K562 (cell line): ENCODE measurements at regions not wholly inside any gene's neighbourhood (a gene's known extent, or its start where the extent isn't known, plus 50 kb on each side); places are given as distances from the start of the nearest gene placed in this dataset.

Experiments
- ATAC-seq: fragments of 200-7000 bp; cut with Tn5 transposase; 3 replicates; pipeline ENCODE4 v1.9.1; 2020; ENCODE audit warnings: moderate library complexity
- BruUV-seq: library from RNA; stranded (reverse); fragments of 400-500 nt; replicated peaks from 2 replicates; lab custom pipeline; 2021; lab: Mats Ljungman, UMichigan
- CTCF ChIA-PET: fragments of 300-600 bp; formaldehyde crosslinking; extraction: SDS; loops from one replicate; lab custom pipeline; 2021; ENCODE audit warnings: low intra/inter-chr PET ratio; lab: Yijun Ruan, JAX
- POLR2A ChIA-PET: fragments of 300-600, 350-650 bp; sonication (Branson Sonifier 250); formaldehyde crosslinking; extraction: SDS; loops from one replicate; lab custom pipeline; 2021; ENCODE audit warnings: antibody characterized with exemption, inconsistent platforms; lab: Yijun Ruan, JAX
- DNase-seq, 4 experiments: peaks; one replicate each; pipeline versions ENCODE4 v3.0.0 to v3.0.0-alpha.2; 2011 to 2018; ENCODE audit warnings: low spot score in 3 of 4, mixed read lengths in 3 of 4; ENCODE audit errors: extremely low read depth in 1 of 4
- FAIRE-seq: peaks from 2 replicates; lab custom pipeline; 2011; peaks lifted over from hg19 to GRCh38; lab: Jason Lieb, UNC
- H2AFZ ChIP-seq: 2 replicates; pipeline ENCODE4 v1.6.0; 2011; ENCODE audit warnings: low read depth, low read length, control low read depth, inconsistent platforms
- H3K27ac ChIP-seq: fragments of 200-600 bp; 3 replicates; pipeline ENCODE4 v1.8.0; 2011; ENCODE audit warnings: low read depth, mild to moderate bottlenecking, control low read depth, inconsistent platforms, low read length, moderate library complexity, mixed read lengths; ENCODE audit errors: extremely low read depth
- H3K27me3 ChIP-seq, 2 experiments: fragments of 300-600 bp in 1 of 2; 2 replicates in 1 of 2; 3 replicates in 1 of 2; pipeline versions ENCODE4 v1.6.0 to v1.8.0; 2011; ENCODE audit warnings: inconsistent platforms in 2 of 2, low read length in 2 of 2, mild to moderate bottlenecking in 1 of 2, mixed read lengths in 1 of 2, moderate library complexity in 1 of 2; ENCODE audit not compliant: control insufficient read depth in 2 of 2, insufficient read depth in 2 of 2
- H3K36me3 ChIP-seq: fragments of 300-600 bp; 3 replicates; pipeline ENCODE4 v1.8.0; 2011; ENCODE audit warnings: mild to moderate bottlenecking, low read length, inconsistent platforms; ENCODE audit not compliant: control insufficient read depth, insufficient read depth
- H3K4me1 ChIP-seq, 2 experiments: fragments of 200-600 bp in 1 of 2; replicated peaks in 1 of 2; 2 replicates in 1 of 2; 3 replicates in 1 of 2; pipeline versions ENCODE4 v1.5.1 to v1.8.0; 2011; ENCODE audit warnings: inconsistent platforms in 2 of 2, low read length in 2 of 2, mild to moderate bottlenecking in 1 of 2, mixed read lengths in 1 of 2, moderate library complexity in 1 of 2; ENCODE audit not compliant: control insufficient read depth in 2 of 2, insufficient read depth in 2 of 2
- H3K4me2 ChIP-seq: 2 replicates; pipeline ENCODE4 v1.6.1; 2011; ENCODE audit warnings: low read length, control low read depth, inconsistent platforms, mixed read lengths; ENCODE audit not compliant: insufficient read depth
- H3K4me3 ChIP-seq: fragments of 200-600 bp; sonication (generic), shearing (Covaris generic); 2 replicates; pipeline ENCODE4 v1.5.1; 2016; ENCODE audit warnings: control low read depth, inconsistent platforms
- H3K79me2 ChIP-seq: fragments of 200-600 bp; 3 replicates; pipeline ENCODE4 v1.8.0; 2011; ENCODE audit warnings: low read length, inconsistent platforms; ENCODE audit not compliant: control insufficient read depth, insufficient read depth
- H3K9ac ChIP-seq, 2 experiments: 2 replicates each; pipeline versions ENCODE4 v1.6.0 to v1.6.1; 2011; ENCODE audit warnings: low read depth in 2 of 2, low read length in 2 of 2, control low read depth in 1 of 2, inconsistent platforms in 1 of 2, mild to moderate bottlenecking in 1 of 2, mixed read lengths in 1 of 2; ENCODE audit not compliant: insufficient read depth in 1 of 2
- H3K9me1 ChIP-seq: one replicate; pipeline ENCODE4 v1.6.0; 2011; ENCODE audit warnings: inconsistent platforms, mild to moderate bottlenecking, low read length, moderate library complexity; ENCODE audit not compliant: control insufficient read depth, insufficient read depth
- H3K9me3 ChIP-seq: replicated peaks from 2 replicates; pipeline ENCODE4 v1.5.1; 2011; ENCODE audit warnings: low read depth, low read length, inconsistent platforms; ENCODE audit not compliant: control insufficient read depth, insufficient read depth
- H4K20me1 ChIP-seq: replicated peaks from 2 replicates; pipeline ENCODE4 v1.6.1; 2011; ENCODE audit warnings: low read length, inconsistent platforms, mixed read lengths; ENCODE audit not compliant: control insufficient read depth, insufficient read depth
- CBX1 ChIP-seq: sonication (generic); IDR thresholded peaks from 2 replicates; pipeline ENCODE4 v1.6.1; 2016; ENCODE audit warnings: antibody characterized with exemption, low read depth, mild to moderate bottlenecking
- DIDO1 ChIP-seq: fragments of 450-650 bp; IDR thresholded peaks from 2 replicates; pipeline ENCODE4 v1.6.1; 2016; ENCODE audit warnings: low read depth, missing biosample characterization, missing genetic modification characterization
- FOXJ2 ChIP-seq: fragments of 200-800 bp; sonication (Bioruptor generic); IDR thresholded peaks from 2 replicates; pipeline ENCODE4 v1.6.1; 2016; ENCODE audit warnings: missing genetic modification characterization, missing compliant biosample characterization
- KLF13 ChIP-seq: fragments of 450-650 bp; IDR thresholded peaks from 2 replicates; pipeline ENCODE4 v1.6.1; 2016; ENCODE audit warnings: missing genetic modification characterization, low read depth, mild to moderate bottlenecking, missing compliant biosample characterization, moderate library complexity, borderline replicate concordance
- PHB2 ChIP-seq: fragments of 450-650 bp; IDR thresholded peaks from 2 replicates; pipeline ENCODE4 v1.6.1; 2017; ENCODE audit warnings: low read depth
- ZNF174 ChIP-seq: fragments of 250-450 bp; sonication (Bioruptor Pico); IDR thresholded peaks from 2 replicates; pipeline ENCODE4 v1.4.0; 2020; ENCODE audit warnings: mild to moderate bottlenecking
- whole genome bisulfite sequencing: fragments of 100-300 bp; shearing (Covaris generic); methylation state at CpG from one replicate; pipeline ENCODE4 v1.1.6; 2016; ENCODE audit warnings: low coverage, mixed read lengths; ENCODE audit not compliant: insufficient coverage; ENCODE audit errors: missing lambda C conversion rate; 5-methylcytosine and 5-hydroxymethylcytosine counted together
- in situ Hi-C: fragments of 300-500 bp; cut with MboI; formaldehyde crosslinking; loops from 4 replicates; pipeline ENCODE4 v1.15.0; 2018; ENCODE audit warnings: inconsistent platforms, mixed read lengths
- intact Hi-C: fragments of 100-400 bp; cut with micrococcal nuclease; formaldehyde crosslinking; loops from 2 replicates; pipeline ENCODE4 v1.14.2; 2022
- TF ChIP-seq, protein P1 (sequence below), 2 experiments: fragments of 450-650 bp; IDR thresholded peaks; 2 replicates each; pipeline ENCODE4 v1.6.1; 2016; ENCODE audit warnings: mild to moderate bottlenecking in 2 of 2, borderline replicate concordance in 1 of 2, low read depth in 1 of 2, moderate library complexity in 1 of 2
- TF ChIP-seq, protein P2 (sequence below): IDR thresholded peaks from 3 replicates; pipeline ENCODE4 v1.6.1; 2011; ENCODE audit warnings: borderline replicate concordance, mild to moderate bottlenecking; ENCODE audit not compliant: insufficient read length, insufficient read depth
- TF ChIP-seq, protein P3 (sequence below): fragments of 250-450 bp; sonication (Bioruptor Pico); IDR thresholded peaks from 2 replicates; pipeline ENCODE4 v1.5.0; 2021

DNA sequence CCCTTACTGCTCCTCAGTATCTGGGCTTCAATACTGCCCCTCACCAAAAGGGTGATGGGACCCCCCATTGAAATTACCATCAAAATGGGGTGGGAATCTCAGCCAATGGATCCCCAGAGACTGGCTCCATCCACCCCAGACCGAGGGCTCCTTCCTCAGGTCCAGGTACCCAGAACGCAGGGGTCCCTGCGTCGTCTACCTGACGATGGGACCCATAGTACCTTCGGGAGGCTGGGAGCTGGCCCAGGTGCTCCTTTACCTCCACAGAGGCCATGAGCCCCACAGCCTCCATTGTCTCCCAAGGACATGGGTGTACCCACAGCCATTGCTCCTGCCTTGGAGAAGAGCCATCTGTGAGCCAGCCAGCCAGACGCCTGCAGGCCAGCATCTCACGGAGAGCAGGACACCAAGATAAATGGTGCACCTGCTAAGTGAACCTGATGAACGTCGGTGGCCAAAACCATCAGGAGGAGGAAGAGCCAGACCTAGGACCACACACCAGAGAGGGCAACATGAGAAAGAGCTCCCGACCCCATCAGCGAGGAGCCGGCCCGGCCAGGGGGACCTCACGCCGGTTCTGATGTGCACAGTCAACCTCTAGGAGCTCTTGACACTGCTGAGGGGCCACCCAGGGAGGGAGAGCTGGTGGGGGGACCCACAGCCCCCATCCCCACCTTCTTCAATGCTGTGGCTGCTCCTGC is 156.8 kb upstream of the SOX1 start:
- 0% methylated on average over 4 of the region's 16 CpGs for WGBS
- ATAC-seq, result no peak
- intact Hi-C loops (no loop called here), in situ Hi-C loops (no loop called here)
- no peak for FAIRE-seq
- no peaks in the 10 kb centered on the region for H4K20me1 ChIP-seq
- ChIA-PET CTCF (no interaction called here), POLR2A (no interaction called here)
- no peak overlapping the region for H2AFZ ChIP-seq
- H3K9me3 ChIP-seq, result no peaks in the 10 kb centered on the region
- H3K36me3 ChIP-seq, result no peaks in the 10 kb centered on the region
- H3K9me1 ChIP-seq, result no peaks in the 10 kb centered on the region
- H3K4me2 ChIP-seq, result no peak overlapping the region
- no peak overlapping the region for H3K4me3 ChIP-seq
- peaks cover 0 to 19% of the 10 kb centered on the region in 2 experiments; a peak in 1 of 5 replicates for H3K27me3 ChIP-seq
- BruUV-seq, result no TSS peak
- DNase-seq, result no peak
- no peak overlapping the region for H3K9ac ChIP-seq
- no peaks in the 10 kb centered on the region for H3K79me2 ChIP-seq
- H3K4me1 ChIP-seq, result no peaks in the 10 kb centered on the region; a peak in 1 of 5 replicates
- no peak overlapping the region for H3K27ac ChIP-seq
- TF ChIP-seq, protein P1, sequence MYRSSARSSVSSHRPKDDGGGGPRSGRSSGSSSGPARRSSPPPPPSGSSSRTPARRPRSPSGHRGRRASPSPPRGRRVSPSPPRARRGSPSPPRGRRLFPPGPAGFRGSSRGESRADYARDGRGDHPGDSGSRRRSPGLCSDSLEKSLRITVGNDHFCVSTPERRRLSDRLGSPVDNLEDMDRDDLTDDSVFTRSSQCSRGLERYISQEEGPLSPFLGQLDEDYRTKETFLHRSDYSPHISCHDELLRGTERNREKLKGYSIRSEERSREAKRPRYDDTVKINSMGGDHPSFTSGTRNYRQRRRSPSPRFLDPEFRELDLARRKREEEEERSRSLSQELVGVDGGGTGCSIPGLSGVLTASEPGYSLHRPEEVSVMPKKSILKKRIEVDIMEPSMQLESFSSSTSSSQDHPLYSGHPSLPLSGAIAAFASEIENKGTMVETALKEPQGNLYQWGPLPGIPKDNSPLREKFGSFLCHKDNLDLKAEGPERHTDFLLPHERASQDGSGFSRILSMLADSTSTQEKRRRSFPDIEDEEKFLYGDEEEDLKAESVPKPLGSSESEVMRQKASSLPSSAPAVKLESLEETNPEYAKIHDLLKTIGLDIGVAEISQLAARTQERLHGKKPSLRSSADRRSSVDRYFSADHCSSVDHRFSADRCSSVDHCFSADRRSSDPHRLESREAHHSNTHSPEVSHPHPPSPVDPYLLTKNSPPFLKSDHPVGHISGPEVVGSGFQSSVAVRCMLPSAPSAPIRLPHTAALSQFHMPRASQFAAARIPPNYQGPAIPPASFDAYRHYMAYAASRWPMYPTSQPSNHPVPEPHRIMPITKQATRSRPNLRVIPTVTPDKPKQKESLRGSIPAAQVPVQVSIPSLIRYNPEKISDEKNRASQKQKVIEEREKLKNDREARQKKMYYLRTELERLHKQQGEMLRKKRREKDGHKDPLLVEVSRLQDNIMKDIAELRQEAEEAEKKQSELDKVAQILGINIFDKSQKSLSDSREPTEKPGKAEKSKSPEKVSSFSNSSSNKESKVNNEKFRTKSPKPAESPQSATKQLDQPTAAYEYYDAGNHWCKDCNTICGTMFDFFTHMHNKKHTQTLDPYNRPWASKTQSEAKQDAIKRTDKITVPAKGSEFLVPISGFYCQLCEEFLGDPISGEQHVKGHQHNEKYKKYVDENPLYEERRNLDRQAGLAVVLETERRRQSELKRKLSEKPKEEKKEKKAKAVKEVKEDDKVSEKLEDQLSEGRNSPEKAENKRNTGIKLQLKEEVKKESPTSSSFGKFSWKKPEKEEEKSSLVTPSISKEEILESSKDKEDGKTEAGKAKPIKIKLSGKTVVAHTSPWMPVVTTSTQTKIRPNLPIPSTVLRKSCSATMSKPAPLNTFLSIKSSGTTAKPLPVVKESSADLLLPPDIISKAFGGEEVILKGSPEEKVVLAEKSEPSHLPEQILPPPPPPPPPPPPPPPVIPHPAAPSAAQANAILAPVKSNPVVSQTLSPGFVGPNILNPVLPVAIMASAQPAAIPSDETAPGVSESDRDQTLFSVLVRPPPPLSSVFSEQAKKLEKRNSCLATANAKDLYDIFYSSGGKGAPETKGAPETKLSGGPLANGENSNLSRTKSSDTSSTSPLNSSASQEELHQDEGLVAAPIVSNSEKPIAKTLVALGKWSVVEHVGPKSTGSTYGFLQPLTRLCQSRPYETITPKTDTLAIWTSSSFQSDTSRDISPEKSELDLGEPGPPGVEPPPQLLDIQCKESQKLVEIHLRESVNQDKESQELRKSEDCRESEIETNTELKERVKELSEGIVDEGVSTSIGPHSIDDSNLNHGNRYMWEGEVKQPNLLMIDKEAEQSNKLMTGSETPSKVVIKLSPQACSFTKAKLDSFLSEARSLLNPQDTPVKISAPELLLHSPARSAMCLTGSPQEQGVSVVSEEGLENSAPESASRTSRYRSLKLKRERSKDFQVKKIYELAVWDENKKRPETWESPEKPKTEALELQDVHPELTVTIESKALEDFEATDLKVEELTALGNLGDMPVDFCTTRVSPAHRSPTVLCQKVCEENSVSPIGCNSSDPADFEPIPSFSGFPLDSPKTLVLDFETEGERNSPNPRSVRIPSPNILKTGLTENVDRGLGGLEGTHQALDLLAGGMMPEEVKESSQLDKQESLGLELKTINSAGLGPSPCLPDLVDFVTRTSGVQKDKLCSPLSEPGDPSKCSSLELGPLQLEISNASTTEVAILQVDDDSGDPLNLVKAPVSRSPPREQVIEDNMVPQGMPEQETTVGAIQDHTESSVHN (IDR thresholded peaks at IDR 0.05; ENCODE audit: borderline replicate concordance in 1 of 2, low read depth in 1 of 2), result no peak
- TF ChIP-seq PHB2 (no peak), CBX1 (no peak), KLF13 (tag) (no peak), DIDO1 (tag) (no peak), FOXJ2 (no peak), ZNF174 (CRISPR knock-in tag) (no peak)
- TF ChIP-seq, protein P2, sequence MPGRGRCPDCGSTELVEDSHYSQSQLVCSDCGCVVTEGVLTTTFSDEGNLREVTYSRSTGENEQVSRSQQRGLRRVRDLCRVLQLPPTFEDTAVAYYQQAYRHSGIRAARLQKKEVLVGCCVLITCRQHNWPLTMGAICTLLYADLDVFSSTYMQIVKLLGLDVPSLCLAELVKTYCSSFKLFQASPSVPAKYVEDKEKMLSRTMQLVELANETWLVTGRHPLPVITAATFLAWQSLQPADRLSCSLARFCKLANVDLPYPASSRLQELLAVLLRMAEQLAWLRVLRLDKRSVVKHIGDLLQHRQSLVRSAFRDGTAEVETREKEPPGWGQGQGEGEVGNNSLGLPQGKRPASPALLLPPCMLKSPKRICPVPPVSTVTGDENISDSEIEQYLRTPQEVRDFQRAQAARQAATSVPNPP, result no peak
- TF ChIP-seq, protein P3, sequence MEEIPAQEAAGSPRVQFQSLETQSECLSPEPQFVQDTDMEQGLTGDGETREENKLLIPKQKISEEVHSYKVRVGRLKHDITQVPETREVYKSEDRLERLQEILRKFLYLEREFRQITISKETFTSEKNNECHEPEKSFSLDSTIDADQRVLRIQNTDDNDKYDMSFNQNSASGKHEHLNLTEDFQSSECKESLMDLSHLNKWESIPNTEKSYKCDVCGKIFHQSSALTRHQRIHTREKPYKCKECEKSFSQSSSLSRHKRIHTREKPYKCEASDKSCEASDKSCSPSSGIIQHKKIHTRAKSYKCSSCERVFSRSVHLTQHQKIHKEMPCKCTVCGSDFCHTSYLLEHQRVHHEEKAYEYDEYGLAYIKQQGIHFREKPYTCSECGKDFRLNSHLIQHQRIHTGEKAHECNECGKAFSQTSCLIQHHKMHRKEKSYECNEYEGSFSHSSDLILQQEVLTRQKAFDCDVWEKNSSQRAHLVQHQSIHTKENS (CRISPR knock-in tag), result no peak
